Activated CD4-positive, alpha-beta T cell treated with anti-CD3 and anti-CD28 coated beads, Interleukin-2, amount 50 U/mL, for 48 hours (primary cell): ENCODE measurements at regions not wholly inside any gene's neighbourhood (a gene's known extent, or its start where the extent isn't known, plus 50 kb on each side); places are given as distances from the start of the nearest gene placed in this dataset.

Experiments
- DNase-seq, 2 experiments: peaks; one replicate each; pipeline ENCODE4 v3.0.0-alpha.2; 2020

- no peak for DNase-seq
These were observed 105.1 kb downstream of the TRAPPC11 start for GRCh38 chr4:183763990-183764754.

- no peak for DNase-seq
These were observed 106.3 kb downstream of the TRAPPC11 start for GRCh38 chr4:183765251-183765911.

GRCh38 chr4:183766140-183766539 is 107.0 kb downstream of the TRAPPC11 start:
- DNase-seq = no peak

GRCh38 chr4:183770906-183771305 is 111.8 kb downstream of the TRAPPC11 start:
- no peak for DNase-seq

- DNase-seq = no peak
These were observed 113.3 kb downstream of the TRAPPC11 start for GRCh38 chr4:183772361-183772760.

- no peak for DNase-seq
These were observed 114.7 kb downstream of the TRAPPC11 start for GRCh38 chr4:183773790-183774189.

GRCh38 chr4:183783306-183783705 is 121.8 kb upstream of the STOX2 start:
- DNase-seq = no peak

GRCh38 chr4:183783991-183784553 is 121.0 kb upstream of the STOX2 start:
- no peak for DNase-seq

- DNase-seq = no peak
These were observed 116.7 kb upstream of the STOX2 start for GRCh38 chr4:183788308-183788905.

GRCh38 chr4:183789657-183790056 is 115.5 kb upstream of the STOX2 start:
- DNase-seq = no peak

- DNase-seq = no peak
These were observed 114.4 kb upstream of the STOX2 start for GRCh38 chr4:183790661-183791060.

GRCh38 chr4:183797011-183797444 is 108.1 kb upstream of the STOX2 start:
- peak in 1 of 2 experiments; percentile 15 for DNase-seq

- DNase-seq = peak; percentile 30 to 37
These were observed 107.4 kb upstream of the STOX2 start for GRCh38 chr4:183797445-183798300.

GRCh38 chr4:183798301-183799253 is 106.5 kb upstream of the STOX2 start:
- peak; percentile 1 to 10 for DNase-seq

- no peak for DNase-seq
These were observed 103.5 kb upstream of the STOX2 start for GRCh38 chr4:183801457-183802165.

- no peak for DNase-seq
These were observed 98.8 kb upstream of the STOX2 start for GRCh38 chr4:183806341-183806740.

- no peak for DNase-seq
These were observed 97.5 kb upstream of the STOX2 start for GRCh38 chr4:183807420-183808096.

GRCh38 chr4:183808097-183808456 is 97.0 kb upstream of the STOX2 start:
- DNase-seq = no peak

- DNase-seq = no peak
These were observed 92.5 kb upstream of the STOX2 start for GRCh38 chr4:183812567-183812966.

GRCh38 chr4:183814461-183814860 is 90.6 kb upstream of the STOX2 start:
- no peak for DNase-seq
